D721Med (cell line): ENCODE measurements at regions not wholly inside any gene's neighbourhood (a gene's known extent, or its start where the extent isn't known, plus 50 kb on each side); places are given as distances from the start of the nearest gene placed in this dataset.

Experiments
- DNase-seq: peaks from one replicate; pipeline ENCODE4 v3.0.0; 2011; ENCODE audit warnings: low spot score; ENCODE audit not compliant: insufficient read length
- FAIRE-seq: peaks from 2 replicates; lab custom pipeline; 2011; peaks lifted over from hg19 to GRCh38; lab: Jason Lieb, UNC
- TF ChIP-seq, protein P1 (sequence below): IDR thresholded peaks from 2 replicates; pipeline ENCODE4 v1.5.1; 2012; ENCODE audit warnings: mild to moderate bottlenecking, control low read depth; ENCODE audit not compliant: insufficient read depth; ENCODE audit errors: missing control alignments

- DNase-seq (no peak), FAIRE-seq (no peak)
- TF ChIP-seq, protein P1, sequence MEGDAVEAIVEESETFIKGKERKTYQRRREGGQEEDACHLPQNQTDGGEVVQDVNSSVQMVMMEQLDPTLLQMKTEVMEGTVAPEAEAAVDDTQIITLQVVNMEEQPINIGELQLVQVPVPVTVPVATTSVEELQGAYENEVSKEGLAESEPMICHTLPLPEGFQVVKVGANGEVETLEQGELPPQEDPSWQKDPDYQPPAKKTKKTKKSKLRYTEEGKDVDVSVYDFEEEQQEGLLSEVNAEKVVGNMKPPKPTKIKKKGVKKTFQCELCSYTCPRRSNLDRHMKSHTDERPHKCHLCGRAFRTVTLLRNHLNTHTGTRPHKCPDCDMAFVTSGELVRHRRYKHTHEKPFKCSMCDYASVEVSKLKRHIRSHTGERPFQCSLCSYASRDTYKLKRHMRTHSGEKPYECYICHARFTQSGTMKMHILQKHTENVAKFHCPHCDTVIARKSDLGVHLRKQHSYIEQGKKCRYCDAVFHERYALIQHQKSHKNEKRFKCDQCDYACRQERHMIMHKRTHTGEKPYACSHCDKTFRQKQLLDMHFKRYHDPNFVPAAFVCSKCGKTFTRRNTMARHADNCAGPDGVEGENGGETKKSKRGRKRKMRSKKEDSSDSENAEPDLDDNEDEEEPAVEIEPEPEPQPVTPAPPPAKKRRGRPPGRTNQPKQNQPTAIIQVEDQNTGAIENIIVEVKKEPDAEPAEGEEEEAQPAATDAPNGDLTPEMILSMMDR, result no peak
These were observed 540.2 kb upstream of the TENM3 start for GRCh38 chr4:181702864-181703495.

DNA sequence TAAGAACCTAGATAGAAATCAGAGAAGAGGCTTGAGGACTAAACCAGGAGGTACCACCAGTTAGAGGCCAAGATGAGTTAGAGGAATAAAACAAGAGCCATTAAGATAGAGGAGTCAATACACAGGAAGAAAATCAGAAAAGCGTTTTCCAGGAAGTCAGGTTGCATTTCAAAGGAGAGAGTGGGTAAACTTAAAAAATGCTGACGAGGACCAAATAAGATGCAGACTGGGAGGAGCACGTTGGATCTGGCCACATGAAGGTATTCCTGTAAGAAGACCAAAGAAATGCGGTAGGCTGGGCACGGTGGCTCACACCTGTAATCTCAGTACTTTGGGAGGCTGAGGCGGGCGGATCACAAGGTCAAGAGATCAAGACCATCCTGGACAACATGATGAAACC, 533.1 kb upstream of the TENM3 start:
- FAIRE-seq (no peak), DNase-seq (no peak)
- TF ChIP-seq, protein P1, result no peak

GRCh38 chr4:181711387-181711786, 531.8 kb upstream of the TENM3 start:
- TF ChIP-seq, protein P1, result no peak
- FAIRE-seq (no peak), DNase-seq (no peak)

- DNase-seq, result no peak
- FAIRE-seq, result no peak
- TF ChIP-seq, protein P1, result no peak
These were observed 514.8 kb upstream of the TENM3 start for GRCh38 chr4:181728305-181728966.

DNA sequence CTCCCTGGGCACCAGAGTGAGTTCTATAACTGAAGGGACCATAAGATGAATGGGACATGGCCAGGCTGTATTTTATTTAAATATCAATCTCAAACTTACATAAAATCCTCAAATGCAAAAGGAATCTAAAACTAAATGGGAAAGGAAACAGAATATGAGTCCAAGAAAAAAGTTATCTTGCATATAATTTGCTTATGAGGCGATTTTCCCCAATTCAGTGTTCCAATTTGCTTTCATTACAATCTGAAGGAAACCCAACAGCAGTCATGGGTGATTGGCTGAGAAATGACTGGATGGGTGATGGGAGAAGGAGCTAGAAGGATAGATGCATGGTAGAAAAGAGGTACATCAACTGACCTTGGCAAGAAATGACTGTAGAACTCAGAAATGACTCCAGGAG, 511.3 kb upstream of the TENM3 start:
- no peak for DNase-seq
- FAIRE-seq, result no peak
- TF ChIP-seq, protein P1, result no peak

GRCh38 chr4:181737744-181738143, 505.5 kb upstream of the TENM3 start:
- TF ChIP-seq, protein P1, result no peak
- no peak for DNase-seq
- FAIRE-seq, result no peak

DNA sequence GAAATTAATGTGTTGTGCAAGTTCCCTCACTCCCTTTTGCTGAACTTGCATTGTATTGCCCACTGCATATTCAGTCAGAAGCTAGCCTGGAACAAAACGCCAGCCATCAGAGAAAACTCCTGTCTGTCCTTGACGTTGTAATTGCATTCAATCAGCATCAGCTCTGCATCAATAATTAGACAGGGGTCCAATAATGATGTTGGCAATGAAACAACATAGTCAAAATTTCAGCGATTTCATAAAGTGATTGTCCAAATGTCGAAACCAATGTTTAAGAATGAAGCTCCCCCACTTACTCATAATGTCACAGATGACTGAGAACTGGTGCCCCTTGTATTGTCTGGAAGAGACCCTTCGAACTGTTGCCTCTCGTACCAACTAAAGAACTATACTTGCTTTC, 504.2 kb upstream of the TENM3 start:
- TF ChIP-seq, protein P1, result no peak
- DNase-seq (no peak), FAIRE-seq (peak; percentile 25)
